Upper lobe of right lung (tissue), 1 donor: ENCODE measurements at regions not wholly inside any gene's neighbourhood (a gene's known extent, or its start where the extent isn't known, plus 50 kb on each side); places are given as distances from the start of the nearest gene placed in this dataset.

ENCODE experiments used
- ATAC-seq: fragments of 200-7000 bp; cut with Tn5 transposase; one replicate; pipeline ENCODE4 v1.9.1; 2020; ENCODE audit warnings: mild to moderate bottlenecking, moderate library complexity
- DNase-seq: peaks from one replicate; pipeline ENCODE4 v3.0.0-alpha.2; 2020
- H3K27ac ChIP-seq: fragments of 200-600 bp; one replicate; pipeline ENCODE4 v1.8.0; 2022
- H3K27me3 ChIP-seq: fragments of 200-600 bp; one replicate; pipeline ENCODE4 v1.8.0; 2022; ENCODE audit warnings: mild to moderate bottlenecking
- H3K36me3 ChIP-seq: fragments of 200-600 bp; one replicate; pipeline ENCODE4 v1.8.0; 2022
- H3K4me1 ChIP-seq: fragments of 200-600 bp; one replicate; pipeline ENCODE4 v1.8.0; 2022
- H3K4me3 ChIP-seq: fragments of 200-600 bp; one replicate; pipeline ENCODE4 v1.8.0; 2022; ENCODE audit warnings: mild to moderate bottlenecking
- H3K9me3 ChIP-seq: fragments of 200-600 bp; one replicate; pipeline ENCODE4 v1.8.0; 2022
- CTCF ChIP-seq: fragments of 200-600 bp; IDR thresholded peaks from one replicate; pipeline ENCODE4 v1.8.0; 2022; ENCODE audit warnings: antibody characterized with exemption
- intact Hi-C: fragments of 100-400 bp; cut with DNase I; formaldehyde crosslinking; loops from one replicate; pipeline ENCODE4 v1.11.0; 2022
- donor health status: DM: no; HTN: yes; CAD: no; lungs with severe emphysema.

- DNase-seq: no peak
- no peak for TF ChIP-seq CTCF
Measured at GRCh38 chr1:70915258-70916033, 132.2 kb downstream of the PTGER3 start.

GRCh38 chr1:70916034-70916427 is 131.6 kb downstream of the PTGER3 start:
- Histone ChIP-seq H3K9me3 (no peaks in the 10 kb centered on the region), H3K36me3 (no peaks in the 10 kb centered on the region), H3K27me3 (no peaks in the 10 kb centered on the region), H3K4me3 (no peak overlapping the region), H3K27ac (no peak overlapping the region), H3K4me1 (no peaks in the 10 kb centered on the region)
- intact Hi-C loops: no loop called here
- TF ChIP-seq CTCF: no peak
- ATAC-seq (no peak), DNase-seq (no peak)

More at GRCh38 chr1:70915258-70916033, 132.2 kb downstream of the PTGER3 start:
- Histone ChIP-seq H3K4me3 (no peak overlapping the region), H3K36me3 (no peaks in the 10 kb centered on the region), H3K27me3 (no peaks in the 10 kb centered on the region), H3K4me1 (no peaks in the 10 kb centered on the region), H3K9me3 (no peaks in the 10 kb centered on the region), H3K27ac (no peak overlapping the region)
- intact Hi-C loops: no loop called here
- ATAC-seq: no peak

GRCh38 chr1:70919706-70920323 is 127.8 kb downstream of the PTGER3 start:
- no peaks in the 10 kb centered on the region for H3K4me1 ChIP-seq
- no peaks in the 10 kb centered on the region for H3K27me3 ChIP-seq
- no peak for TF ChIP-seq CTCF
- DNase-seq: no peak
- ATAC-seq: no peak
- H3K36me3 ChIP-seq: no peaks in the 10 kb centered on the region
- no peak overlapping the region for H3K27ac ChIP-seq
- H3K9me3 ChIP-seq: no peaks in the 10 kb centered on the region
- H3K4me3 ChIP-seq: no peak overlapping the region
- intact Hi-C loops: no loop called here
